ENCODE measurements at regions not wholly inside any gene's neighbourhood (a gene's known extent, or its start where the extent isn't known, plus 50 kb on each side); places are given as distances from the start of the nearest gene placed in this dataset.

- H4K20me1 ChIP-seq (replicated peaks; ENCODE audit: control insufficient read depth, extremely low read depth, insufficient read depth, low read length) = no peaks in the 10 kb centered on the region
- H3K27ac ChIP-seq (ENCODE audit: insufficient read depth, low read depth, low read length) = no peak overlapping the region
- dilution Hi-C loops (cut with MboI; ENCODE audit: extremely low pct_ligation_motif_present, low sequenced_read_pairs) = no loop called here
- no peak overlapping the region for H2AFZ ChIP-seq (ENCODE audit: low read depth, low read length)
- peaks cover 9% of the 10 kb centered on the region for H3K4me1 ChIP-seq (ENCODE audit: control insufficient read depth, extremely low read depth, insufficient read depth, low read length)
- ChIA-PET POLR2A (no interaction called here), CTCF (interaction anchor here (0.6 to 1.2 kb wide), 2 partner anchors 12 to 1284 kb away, joined by 3 to 4 read pairs; no protein-coding TSS in a partner anchor)
- H3K4me2 ChIP-seq (ENCODE audit: insufficient read depth, low read length) = no peak overlapping the region
- no TSS peak for BruUV-seq (replicated peaks)
- no peak for DNase-seq (ENCODE audit: low read depth, low spot score)
- no peak overlapping the region for H3K4me3 ChIP-seq (replicated peaks in 1 of 3; ENCODE audit: insufficient read depth in 1 of 3, low read depth in 1 of 3, low read length in 3 of 3)
- no peaks in the 10 kb centered on the region for H3K79me2 ChIP-seq (ENCODE audit: control insufficient read depth, insufficient read depth, low read length)
- H3K9me3 ChIP-seq (replicated peaks; ENCODE audit: control insufficient read depth, insufficient read depth, low read length) = no peaks in the 10 kb centered on the region
- no peaks in the 10 kb centered on the region for H3K9me1 ChIP-seq (replicated peaks; ENCODE audit: control insufficient read depth, extremely low read depth, insufficient read depth, low read length)
- TF ChIP-seq POLR2A (IDR thresholded peaks at IDR 0.05; ENCODE audit: low read depth, low read length) (no peak), CTCF (IDR thresholded peaks at IDR 0.05; ENCODE audit: extremely low read depth in 1 of 2, insufficient read depth in 1 of 2, low read depth in 1 of 2, low read length in 2 of 2) (no peak), GATA2 (IDR thresholded peaks at IDR 0.05; ENCODE audit: insufficient read depth, insufficient read length, low read depth, low read length) (no peak), MAX (IDR thresholded peaks at IDR 0.05; ENCODE audit: insufficient read depth, insufficient read length) (no peak), JUN (IDR thresholded peaks at IDR 0.05; ENCODE audit: borderline replicate concordance, insufficient read depth, insufficient read length, low read depth) (no peak), EZH2 (IDR thresholded peaks at IDR 0.05; ENCODE audit: borderline replicate concordance, low read depth, low read length, severe bottlenecking) (no peak), FOS (IDR thresholded peaks at IDR 0.05; ENCODE audit: borderline replicate concordance, insufficient read depth, low read length) (no peak), MYC (IDR thresholded peaks at IDR 0.05; ENCODE audit: low read depth, low read length) (no peak), POLR2AphosphoS5 (IDR thresholded peaks at IDR 0.05; ENCODE audit: insufficient read depth, low read depth, low read length) (no peak)
- H3K27me3 ChIP-seq (ENCODE audit: control insufficient read depth in 2 of 2, insufficient read depth in 2 of 2, low read length in 2 of 2) = no peaks in the 10 kb centered on the region
- no peak overlapping the region for H3K9ac ChIP-seq (replicated peaks; ENCODE audit: extremely low read depth, insufficient read depth, low read length)
- FAIRE-seq = no peak
- intact Hi-C loops (cut with micrococcal nuclease) = no loop called here
- no peaks in the 10 kb centered on the region for H3K36me3 ChIP-seq (ENCODE audit: control insufficient read depth in 2 of 2, extremely low read depth in 1 of 2, insufficient read depth in 2 of 2, low read length in 2 of 2)
These were observed 96.1 kb upstream of the EGLN3 start for GRCh38 chr14:34046799-34047520.

Data from endothelial cell of umbilical vein (primary cell).